ENCODE measurements at regions not wholly inside any gene's neighbourhood (a gene's known extent, or its start where the extent isn't known, plus 50 kb on each side); places are given as distances from the start of the nearest gene placed in this dataset.

- no peaks in the 10 kb centered on the region for H3K79me2 ChIP-seq (ENCODE audit: control insufficient read depth, insufficient read depth, low read length)
- ChIA-PET POLR2A (no interaction called here), CTCF (no interaction called here)
- peak overlapping the region; percentile 32 for H2AFZ ChIP-seq (ENCODE audit: insufficient read depth, low read depth, low read length, poor library complexity, severe bottlenecking)
- no peaks in the 10 kb centered on the region for H3K4me1 Mint-ChIP-seq
- no peak for ATAC-seq (ENCODE audit: low read depth)
- no peaks in the 10 kb centered on the region for H3K36me3 ChIP-seq (replicated peaks in 1 of 2; ENCODE audit: control extremely low read depth in 1 of 2, control insufficient read depth in 1 of 2, extremely low read depth in 1 of 2, insufficient read depth in 2 of 2, low read length in 1 of 2)
- no peaks in the 10 kb centered on the region for H3K9me3 Mint-ChIP-seq (ENCODE audit: insufficient read depth)
- WGBS (ENCODE audit: insufficient coverage), result 22% methylated on average over 1 of the region's 3 CpGs
- peaks cover 7% of the 10 kb centered on the region for H3K27me3 Mint-ChIP-seq
- peaks cover 0 to 2% (median 0%) of the 10 kb centered on the region in 3 donors for H3K9me3 ChIP-seq (ENCODE audit: control extremely low read depth in 1 of 3, control insufficient read depth in 2 of 3, insufficient read depth in 1 of 3, low read length in 2 of 3)
- H3K27ac Mint-ChIP-seq, result no peak overlapping the region
- TF ChIP-seq, protein P1, sequence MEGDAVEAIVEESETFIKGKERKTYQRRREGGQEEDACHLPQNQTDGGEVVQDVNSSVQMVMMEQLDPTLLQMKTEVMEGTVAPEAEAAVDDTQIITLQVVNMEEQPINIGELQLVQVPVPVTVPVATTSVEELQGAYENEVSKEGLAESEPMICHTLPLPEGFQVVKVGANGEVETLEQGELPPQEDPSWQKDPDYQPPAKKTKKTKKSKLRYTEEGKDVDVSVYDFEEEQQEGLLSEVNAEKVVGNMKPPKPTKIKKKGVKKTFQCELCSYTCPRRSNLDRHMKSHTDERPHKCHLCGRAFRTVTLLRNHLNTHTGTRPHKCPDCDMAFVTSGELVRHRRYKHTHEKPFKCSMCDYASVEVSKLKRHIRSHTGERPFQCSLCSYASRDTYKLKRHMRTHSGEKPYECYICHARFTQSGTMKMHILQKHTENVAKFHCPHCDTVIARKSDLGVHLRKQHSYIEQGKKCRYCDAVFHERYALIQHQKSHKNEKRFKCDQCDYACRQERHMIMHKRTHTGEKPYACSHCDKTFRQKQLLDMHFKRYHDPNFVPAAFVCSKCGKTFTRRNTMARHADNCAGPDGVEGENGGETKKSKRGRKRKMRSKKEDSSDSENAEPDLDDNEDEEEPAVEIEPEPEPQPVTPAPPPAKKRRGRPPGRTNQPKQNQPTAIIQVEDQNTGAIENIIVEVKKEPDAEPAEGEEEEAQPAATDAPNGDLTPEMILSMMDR (IDR thresholded peaks at IDR 0.05), result no peak
- TF ChIP-seq EZH2 (IDR thresholded peaks at IDR 0.05; ENCODE audit: borderline replicate concordance, insufficient read depth, low read depth, low read length, poor library complexity, severe bottlenecking), result no peak
- H4K20me1 ChIP-seq (ENCODE audit: control insufficient read depth, insufficient read depth, low read length, poor library complexity, severe bottlenecking), result no peaks in the 10 kb centered on the region
- H3K4me3 ChIP-seq (ENCODE audit: control extremely low read depth in 1 of 5, extremely low read depth in 1 of 5, insufficient read depth in 1 of 5, low read depth in 2 of 5, low read length in 4 of 5), result no peak overlapping the region
- no peaks in the 10 kb centered on the region for H3K4me1 ChIP-seq (ENCODE audit: control insufficient read depth in 2 of 2, insufficient read depth in 2 of 2, low read length in 2 of 2)
- no peaks in the 10 kb centered on the region for H3K27me3 ChIP-seq (replicated peaks in 1 of 4; ENCODE audit: control extremely low read depth in 1 of 4, control insufficient read depth in 3 of 4, insufficient read depth in 4 of 4, low read length in 3 of 4)
- H3K4me2 ChIP-seq (replicated peaks; ENCODE audit: low read depth, low read length, poor library complexity, severe bottlenecking), result no peak overlapping the region
- DNase-seq, result no peak
- H3K27ac ChIP-seq (ENCODE audit: low read length in 2 of 2), result no peak overlapping the region
- H3K9ac ChIP-seq (ENCODE audit: low read length), result no peak overlapping the region
- intact Hi-C loops (cut with micrococcal nuclease), result no loop called here
- H3K4me3 Mint-ChIP-seq, result no peak overlapping the region
Observed at GRCh38 chr4:42716996-42717395, 60.1 kb upstream of the ATP8A1 start.

DNA sequence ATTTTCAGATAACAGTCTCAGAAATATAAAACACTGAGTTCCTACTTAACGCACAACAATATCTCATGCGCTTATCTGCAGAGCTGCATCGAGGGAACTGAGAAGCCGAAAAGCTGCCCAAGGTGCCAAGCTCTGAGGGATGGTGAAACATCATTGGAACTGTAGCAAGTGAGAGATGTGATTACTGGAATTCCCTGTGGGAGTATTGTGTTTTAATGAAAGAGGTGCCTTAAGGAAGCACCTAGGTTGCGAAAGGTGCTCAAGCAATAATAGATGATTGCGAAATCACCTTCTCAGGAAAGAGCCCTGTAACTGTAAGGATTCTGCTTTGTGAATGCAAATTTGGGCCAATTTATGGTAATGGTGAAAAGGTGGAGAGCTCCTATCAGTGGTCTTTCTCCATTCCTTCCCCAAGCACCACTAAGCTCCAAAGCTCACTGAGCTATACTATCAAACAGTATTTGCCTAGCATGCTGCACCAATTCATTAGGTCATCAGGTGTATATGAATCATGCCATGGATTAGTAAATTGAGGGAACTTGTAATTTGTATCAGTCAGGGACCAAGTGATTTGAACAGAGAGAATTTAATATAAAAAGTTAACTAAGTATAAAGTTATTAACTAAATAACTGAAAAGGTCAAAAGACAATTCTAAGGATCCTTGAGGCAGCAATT is 59.0 kb upstream of the ATP8A1 start:
- H3K27ac Mint-ChIP-seq, result no peak overlapping the region
- H3K4me3 Mint-ChIP-seq, result no peak overlapping the region
- no peak overlapping the region for H3K4me3 ChIP-seq (ENCODE audit: control extremely low read depth in 1 of 5, extremely low read depth in 1 of 5, insufficient read depth in 1 of 5, low read depth in 2 of 5, low read length in 4 of 5)
- H3K9ac ChIP-seq (ENCODE audit: low read length), result no peak overlapping the region
- H3K9me3 Mint-ChIP-seq (ENCODE audit: insufficient read depth), result no peaks in the 10 kb centered on the region
- H3K79me2 ChIP-seq (ENCODE audit: control insufficient read depth, insufficient read depth, low read length), result no peaks in the 10 kb centered on the region
- no peak overlapping the region for H2AFZ ChIP-seq (ENCODE audit: insufficient read depth, low read depth, low read length, poor library complexity, severe bottlenecking)
- peaks cover 0 to 2% (median 0%) of the 10 kb centered on the region in 3 donors for H3K9me3 ChIP-seq (ENCODE audit: control extremely low read depth in 1 of 3, control insufficient read depth in 2 of 3, insufficient read depth in 1 of 3, low read length in 2 of 3)
- H3K4me1 Mint-ChIP-seq, result no peaks in the 10 kb centered on the region
- H4K20me1 ChIP-seq (ENCODE audit: control insufficient read depth, insufficient read depth, low read length, poor library complexity, severe bottlenecking), result no peaks in the 10 kb centered on the region
- peaks cover 10% of the 10 kb centered on the region for H3K27me3 Mint-ChIP-seq
- POLR2A ChIA-PET, result no interaction called here
- intact Hi-C loops (cut with micrococcal nuclease), result no loop called here
- WGBS (ENCODE audit: insufficient coverage), result 90% methylated on average over 5 of the region's 6 CpGs
- no peak overlapping the region for H3K27ac ChIP-seq (ENCODE audit: low read length in 2 of 2)
- H3K27me3 ChIP-seq (replicated peaks in 1 of 4; ENCODE audit: control extremely low read depth in 1 of 4, control insufficient read depth in 3 of 4, insufficient read depth in 4 of 4, low read length in 3 of 4), result no peaks in the 10 kb centered on the region
- H3K4me2 ChIP-seq (replicated peaks; ENCODE audit: low read depth, low read length, poor library complexity, severe bottlenecking), result no peak overlapping the region
- TF ChIP-seq EZH2 (IDR thresholded peaks at IDR 0.05; ENCODE audit: borderline replicate concordance, insufficient read depth, low read depth, low read length, poor library complexity, severe bottlenecking), result no peak
- TF ChIP-seq, protein P1 (IDR thresholded peaks at IDR 0.05), result no peak
- CTCF ChIA-PET, result interaction anchor here (0.6 kb wide), 1 partner anchor 10 kb away, joined by 3 read pairs; no protein-coding TSS in a partner anchor
- H3K4me1 ChIP-seq (ENCODE audit: control insufficient read depth in 2 of 2, insufficient read depth in 2 of 2, low read length in 2 of 2), result no peaks in the 10 kb centered on the region
- no peak for ATAC-seq (ENCODE audit: low read depth)
- no peaks in the 10 kb centered on the region for H3K36me3 ChIP-seq (replicated peaks in 1 of 2; ENCODE audit: control extremely low read depth in 1 of 2, control insufficient read depth in 1 of 2, extremely low read depth in 1 of 2, insufficient read depth in 2 of 2, low read length in 1 of 2)
- no peak for DNase-seq

All from B cell (primary cell).